Hepatocyte (in vitro differentiated cells): ENCODE measurements at regions not wholly inside any gene's neighbourhood (a gene's known extent, or its start where the extent isn't known, plus 50 kb on each side); places are given as distances from the start of the nearest gene placed in this dataset.
A peak's percentile ranks its signal among the peaks of the same experiment; 100 is the strongest.

Experiments
- DNase-seq: peaks from one replicate; pipeline ENCODE4 v3.0.0-alpha.2; 2016; ENCODE audit warnings: low spot score
- H2AFZ ChIP-seq: fragments of 200-600 bp; sonication (generic); 2 replicates; pipeline ENCODE4 v1.6.0; 2016; ENCODE audit warnings: antibody characterized with exemption, mild to moderate bottlenecking
- H3K27ac ChIP-seq: fragments of 200-600 bp; sonication (generic); 2 replicates; pipeline ENCODE4 v1.5.1; 2016; ENCODE audit warnings: mild to moderate bottlenecking
- H3K27me3 ChIP-seq: fragments of 200-600 bp; sonication (generic); 2 replicates; pipeline ENCODE4 v1.6.1; 2016
- H3K36me3 ChIP-seq: fragments of 200-600 bp; sonication (generic); replicated peaks from 2 replicates; pipeline ENCODE4 v1.5.1; 2016; ENCODE audit warnings: low read depth; ENCODE audit not compliant: insufficient read depth
- H3K4me1 ChIP-seq: fragments of 200-600 bp; sonication (generic); 2 replicates; pipeline ENCODE4 v1.5.1; 2016; ENCODE audit warnings: mild to moderate bottlenecking, moderate library complexity; ENCODE audit not compliant: insufficient read depth
- H3K4me2 ChIP-seq: fragments of 200-600 bp; sonication (generic); 2 replicates; pipeline ENCODE4 v1.6.0; 2016
- H3K4me3 ChIP-seq: fragments of 200-600 bp; sonication (generic); 2 replicates; pipeline ENCODE4 v1.5.1; 2016; ENCODE audit warnings: mild to moderate bottlenecking
- H3K79me2 ChIP-seq: fragments of 200-600 bp; sonication (generic); 2 replicates; pipeline ENCODE4 v1.6.0; 2017; ENCODE audit warnings: mild to moderate bottlenecking
- H3K9me2 ChIP-seq: fragments of 200-600 bp; sonication (generic); replicated peaks from 2 replicates; pipeline ENCODE4 v1.6.0; 2017; ENCODE audit warnings: mild to moderate bottlenecking; ENCODE audit not compliant: insufficient read depth
- H3K9me3 ChIP-seq: fragments of 200-600 bp; sonication (generic); 2 replicates; pipeline ENCODE4 v1.5.1; 2016; ENCODE audit warnings: low read depth, mild to moderate bottlenecking
- H4K20me1 ChIP-seq: fragments of 200-600 bp; sonication (generic); 2 replicates; pipeline ENCODE4 v1.6.0; 2016; ENCODE audit warnings: mild to moderate bottlenecking; ENCODE audit not compliant: insufficient read depth, poor library complexity, severe bottlenecking
- EZH2 ChIP-seq: fragments of 200-600 bp; sonication (generic); IDR thresholded peaks from 2 replicates; pipeline ENCODE4 v1.6.1; 2016; ENCODE audit warnings: antibody characterized with exemption, mild to moderate bottlenecking, borderline replicate concordance
- EZH2phosphoT487 ChIP-seq: fragments of 200-600 bp; sonication (generic); IDR thresholded peaks from one replicate; pipeline ENCODE4 v1.6.1; 2018; ENCODE audit warnings: antibody characterized with exemption, mild to moderate bottlenecking, low read depth, moderate library complexity; ENCODE audit not compliant: unreplicated experiment, severe bottlenecking
- WGBS: methylation state at CpG from one replicate; pipeline ENCODE4 v1.1.6; 2016; ENCODE audit warnings: low lambda C conversion rate; ENCODE audit errors: missing lambda C conversion rate; 5-methylcytosine and 5-hydroxymethylcytosine counted together
- TF ChIP-seq, protein P1 (sequence below): fragments of 200-600 bp; sonication (generic); IDR thresholded peaks from 2 replicates; pipeline ENCODE4 v1.5.1; 2016; ENCODE audit warnings: antibody characterized with exemption, mild to moderate bottlenecking; ENCODE audit not compliant: poor library complexity

DNA sequence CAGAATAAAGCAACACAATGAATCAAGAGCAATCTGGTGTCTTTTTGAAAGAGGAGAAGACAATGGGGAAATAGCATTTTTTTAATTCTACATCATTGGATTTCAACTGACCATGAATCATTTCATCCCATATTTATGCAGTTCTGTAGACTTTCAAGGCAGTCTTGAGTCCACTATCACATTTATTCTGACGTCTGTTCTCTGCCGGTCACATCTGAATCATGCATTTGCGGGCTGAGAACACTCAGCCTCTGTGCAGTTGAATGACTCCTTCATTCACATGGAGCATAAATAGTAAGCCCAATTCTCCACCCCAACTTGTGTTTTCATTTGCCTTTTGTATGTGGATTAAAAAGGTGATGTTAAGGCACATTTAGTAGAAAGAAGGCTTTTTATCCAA is 128.2 kb downstream of the AKAIN1 start:
- H3K27me3 ChIP-seq = no peaks in the 10 kb centered on the region
- no peak for DNase-seq
- H3K27ac ChIP-seq = no peak overlapping the region
- H3K4me2 ChIP-seq = no peak overlapping the region
- no peak overlapping the region for H3K4me3 ChIP-seq
- 83% methylated on average over 3 of the region's 3 CpGs for whole genome bisulfite sequencing
- no peaks in the 10 kb centered on the region for H3K9me3 ChIP-seq
- no peaks in the 10 kb centered on the region for H3K9me2 ChIP-seq
- H4K20me1 ChIP-seq = no peaks in the 10 kb centered on the region
- no peaks in the 10 kb centered on the region for H3K36me3 ChIP-seq
- TF ChIP-seq EZH2 (no peak), EZH2phosphoT487 (no peak)
- TF ChIP-seq, protein P1, sequence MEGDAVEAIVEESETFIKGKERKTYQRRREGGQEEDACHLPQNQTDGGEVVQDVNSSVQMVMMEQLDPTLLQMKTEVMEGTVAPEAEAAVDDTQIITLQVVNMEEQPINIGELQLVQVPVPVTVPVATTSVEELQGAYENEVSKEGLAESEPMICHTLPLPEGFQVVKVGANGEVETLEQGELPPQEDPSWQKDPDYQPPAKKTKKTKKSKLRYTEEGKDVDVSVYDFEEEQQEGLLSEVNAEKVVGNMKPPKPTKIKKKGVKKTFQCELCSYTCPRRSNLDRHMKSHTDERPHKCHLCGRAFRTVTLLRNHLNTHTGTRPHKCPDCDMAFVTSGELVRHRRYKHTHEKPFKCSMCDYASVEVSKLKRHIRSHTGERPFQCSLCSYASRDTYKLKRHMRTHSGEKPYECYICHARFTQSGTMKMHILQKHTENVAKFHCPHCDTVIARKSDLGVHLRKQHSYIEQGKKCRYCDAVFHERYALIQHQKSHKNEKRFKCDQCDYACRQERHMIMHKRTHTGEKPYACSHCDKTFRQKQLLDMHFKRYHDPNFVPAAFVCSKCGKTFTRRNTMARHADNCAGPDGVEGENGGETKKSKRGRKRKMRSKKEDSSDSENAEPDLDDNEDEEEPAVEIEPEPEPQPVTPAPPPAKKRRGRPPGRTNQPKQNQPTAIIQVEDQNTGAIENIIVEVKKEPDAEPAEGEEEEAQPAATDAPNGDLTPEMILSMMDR = no peak
- no peak overlapping the region for H2AFZ ChIP-seq
- no peaks in the 10 kb centered on the region for H3K4me1 ChIP-seq
- no peaks in the 10 kb centered on the region for H3K79me2 ChIP-seq

DNA sequence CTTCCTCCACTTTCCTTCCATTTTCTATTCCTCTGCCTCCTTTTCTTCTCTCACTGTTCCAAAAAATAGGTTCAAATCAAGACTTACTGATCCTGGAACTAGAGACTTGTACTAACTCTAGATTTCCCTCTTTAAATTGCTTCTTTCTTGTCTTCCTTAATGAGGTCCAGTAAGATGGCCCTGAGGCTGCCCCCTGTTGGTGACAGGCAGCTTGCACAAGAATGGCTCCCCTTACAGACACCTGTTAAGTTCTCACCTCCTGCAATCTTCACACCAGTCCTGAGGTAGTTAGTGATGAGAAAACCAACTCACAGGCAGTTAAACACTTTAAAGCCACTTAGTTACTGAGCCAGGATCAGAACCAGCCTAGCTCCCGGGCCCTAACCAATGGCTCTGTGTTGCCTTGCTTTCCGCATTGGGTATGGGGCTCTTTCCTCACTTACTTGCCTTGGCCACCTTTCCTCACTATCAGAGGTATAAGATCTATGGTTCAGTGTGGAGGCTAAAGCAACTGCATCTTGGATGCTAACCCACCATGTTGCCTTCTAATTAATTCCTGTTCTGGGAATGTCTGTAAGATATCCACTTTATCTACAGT is 130.6 kb downstream of the AKAIN1 start:
- H4K20me1 ChIP-seq = no peaks in the 10 kb centered on the region
- H2AFZ ChIP-seq = no peak overlapping the region
- H3K27me3 ChIP-seq = no peaks in the 10 kb centered on the region
- no peak overlapping the region for H3K27ac ChIP-seq
- H3K36me3 ChIP-seq = no peaks in the 10 kb centered on the region
- no peaks in the 10 kb centered on the region for H3K4me1 ChIP-seq
- peak; percentile 18 for DNase-seq
- no peak overlapping the region for H3K4me2 ChIP-seq
- 98% methylated on average over 2 of the region's 2 CpGs for WGBS
- H3K9me2 ChIP-seq = no peaks in the 10 kb centered on the region
- no peak overlapping the region for H3K4me3 ChIP-seq
- TF ChIP-seq EZH2 = no peak
- TF ChIP-seq, protein P1 = peak; percentile 24
- H3K9me3 ChIP-seq = no peaks in the 10 kb centered on the region
- H3K79me2 ChIP-seq = no peaks in the 10 kb centered on the region

DNA sequence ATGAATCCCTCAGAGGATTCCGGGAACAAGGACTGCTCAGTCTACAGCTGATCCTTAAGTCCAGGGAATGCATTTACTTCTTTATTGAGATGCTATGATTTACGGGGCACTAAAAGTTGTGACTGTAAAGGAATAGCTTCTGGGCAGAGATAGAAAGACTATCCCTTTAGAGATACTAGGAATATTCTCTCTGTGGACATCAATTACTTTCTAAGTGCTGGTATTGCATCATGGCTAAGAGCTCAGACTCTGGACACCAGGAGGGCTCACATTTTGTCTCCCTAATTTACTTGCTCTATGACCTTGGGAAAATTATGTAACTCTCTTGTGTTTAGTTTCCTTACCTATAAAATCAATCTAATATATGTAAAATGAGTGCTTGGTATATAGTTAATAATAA is 131.4 kb downstream of the AKAIN1 start:
- H3K36me3 ChIP-seq = no peaks in the 10 kb centered on the region
- H3K4me1 ChIP-seq = no peaks in the 10 kb centered on the region
- WGBS = 68% methylated on average over 2 of the region's 2 CpGs
- no peak overlapping the region for H3K4me2 ChIP-seq
- DNase-seq = no peak
- no peak overlapping the region for H2AFZ ChIP-seq
- H3K9me3 ChIP-seq = no peaks in the 10 kb centered on the region
- H4K20me1 ChIP-seq = no peaks in the 10 kb centered on the region
- H3K9me2 ChIP-seq = no peaks in the 10 kb centered on the region
- TF ChIP-seq EZH2 (no peak), EZH2phosphoT487 (no peak)
- TF ChIP-seq, protein P1 = no peak
- no peaks in the 10 kb centered on the region for H3K79me2 ChIP-seq
- no peaks in the 10 kb centered on the region for H3K27me3 ChIP-seq
- no peak overlapping the region for H3K27ac ChIP-seq
- H3K4me3 ChIP-seq = no peak overlapping the region

DNA sequence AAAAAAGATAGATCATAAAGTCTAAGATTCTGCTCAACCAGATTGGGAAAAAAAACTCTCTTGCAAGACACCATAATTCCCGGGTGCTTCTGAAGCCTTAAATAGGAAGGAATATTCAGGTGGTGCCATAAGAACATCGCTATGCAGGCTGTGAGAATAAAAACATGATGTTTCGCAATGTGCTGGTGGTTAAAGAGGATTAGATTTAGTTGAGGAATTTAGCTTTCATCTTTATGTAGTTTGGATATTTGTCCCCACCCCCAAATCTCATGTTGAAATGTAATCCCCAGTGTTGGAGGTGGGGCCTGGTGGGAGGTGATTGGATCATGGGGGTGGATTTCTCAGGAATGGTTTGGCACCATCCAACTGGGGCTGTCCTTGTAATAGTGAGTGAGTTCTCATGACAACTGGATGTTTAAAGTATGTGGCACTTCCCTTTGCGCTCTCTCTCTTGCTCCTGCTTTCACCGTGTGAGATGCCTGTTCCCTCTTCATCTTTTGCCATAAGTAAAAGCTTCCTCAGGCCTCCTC is 132.2 kb downstream of the AKAIN1 start:
- no peaks in the 10 kb centered on the region for H3K36me3 ChIP-seq
- no peak overlapping the region for H3K27ac ChIP-seq
- TF ChIP-seq EZH2phosphoT487 (no peak), EZH2 (no peak)
- TF ChIP-seq, protein P1 = no peak
- no peak overlapping the region for H3K4me2 ChIP-seq
- no peak for DNase-seq
- H3K9me2 ChIP-seq = no peaks in the 10 kb centered on the region
- 73% methylated on average over 5 of the region's 5 CpGs for WGBS
- no peaks in the 10 kb centered on the region for H3K27me3 ChIP-seq
- no peaks in the 10 kb centered on the region for H3K9me3 ChIP-seq
- no peak overlapping the region for H2AFZ ChIP-seq
- no peaks in the 10 kb centered on the region for H4K20me1 ChIP-seq
- no peak overlapping the region for H3K4me3 ChIP-seq
- no peaks in the 10 kb centered on the region for H3K79me2 ChIP-seq
- no peaks in the 10 kb centered on the region for H3K4me1 ChIP-seq
